ENCODE measurements at regions not wholly inside any gene's neighbourhood (a gene's known extent, or its start where the extent isn't known, plus 50 kb on each side); places are given as distances from the start of the nearest gene placed in this dataset.

DNA sequence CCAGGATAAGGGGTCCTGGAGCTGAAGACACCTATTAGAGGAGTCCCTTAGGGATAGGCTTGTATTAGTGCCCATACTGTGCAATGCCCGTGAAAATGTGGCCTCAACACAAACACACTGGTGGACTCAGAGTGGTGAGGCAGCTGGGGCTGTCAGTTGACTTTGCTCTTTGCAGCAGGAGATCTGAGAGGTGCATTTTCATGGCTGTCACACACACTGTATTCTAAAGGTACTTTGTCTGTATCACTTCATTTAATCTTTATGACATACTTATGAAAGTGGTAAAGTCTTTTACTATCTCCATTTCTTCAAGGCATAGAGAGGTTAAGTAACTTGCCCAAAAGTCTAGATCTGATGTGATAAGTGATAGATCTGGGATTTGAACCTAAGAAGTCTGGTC is 55.1 kb upstream of the GCFC2 start:
- TF ChIP-seq, protein P1, sequence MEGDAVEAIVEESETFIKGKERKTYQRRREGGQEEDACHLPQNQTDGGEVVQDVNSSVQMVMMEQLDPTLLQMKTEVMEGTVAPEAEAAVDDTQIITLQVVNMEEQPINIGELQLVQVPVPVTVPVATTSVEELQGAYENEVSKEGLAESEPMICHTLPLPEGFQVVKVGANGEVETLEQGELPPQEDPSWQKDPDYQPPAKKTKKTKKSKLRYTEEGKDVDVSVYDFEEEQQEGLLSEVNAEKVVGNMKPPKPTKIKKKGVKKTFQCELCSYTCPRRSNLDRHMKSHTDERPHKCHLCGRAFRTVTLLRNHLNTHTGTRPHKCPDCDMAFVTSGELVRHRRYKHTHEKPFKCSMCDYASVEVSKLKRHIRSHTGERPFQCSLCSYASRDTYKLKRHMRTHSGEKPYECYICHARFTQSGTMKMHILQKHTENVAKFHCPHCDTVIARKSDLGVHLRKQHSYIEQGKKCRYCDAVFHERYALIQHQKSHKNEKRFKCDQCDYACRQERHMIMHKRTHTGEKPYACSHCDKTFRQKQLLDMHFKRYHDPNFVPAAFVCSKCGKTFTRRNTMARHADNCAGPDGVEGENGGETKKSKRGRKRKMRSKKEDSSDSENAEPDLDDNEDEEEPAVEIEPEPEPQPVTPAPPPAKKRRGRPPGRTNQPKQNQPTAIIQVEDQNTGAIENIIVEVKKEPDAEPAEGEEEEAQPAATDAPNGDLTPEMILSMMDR (IDR thresholded peaks at IDR 0.05) = no peak

DNA sequence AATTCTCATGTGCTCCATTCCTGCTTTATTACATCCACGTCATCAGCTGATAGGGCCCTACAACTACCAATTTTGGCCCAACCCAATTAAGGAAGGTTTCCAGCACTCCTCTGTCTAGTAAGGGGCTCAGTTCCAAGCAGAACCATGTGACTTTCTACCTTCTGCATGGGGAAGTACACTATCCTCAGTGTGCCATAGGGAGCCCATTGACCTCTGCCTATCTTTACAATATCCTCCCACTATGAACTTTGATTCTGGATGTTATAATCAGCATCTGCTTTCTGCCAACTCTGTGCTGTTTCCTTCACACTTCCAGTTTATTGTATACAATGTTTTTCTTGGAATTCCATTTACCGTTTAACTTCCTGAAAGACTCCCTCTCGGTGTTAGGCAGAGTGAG is 53.9 kb upstream of the GCFC2 start:
- TF ChIP-seq, protein P1 (IDR thresholded peaks at IDR 0.05) = no peak
